Tibial nerve (tissue), 4 donors: ENCODE measurements at regions not wholly inside any gene's neighbourhood (a gene's known extent, or its start where the extent isn't known, plus 50 kb on each side); places are given as distances from the start of the nearest gene placed in this dataset.
A peak's percentile ranks its signal among the peaks of the same experiment; 100 is the strongest.

ENCODE experiments used
- DNase-seq, 2 donors: peaks; one replicate each; pipeline ENCODE4 v3.0.0-alpha.2; 2019; ENCODE audit warnings: low spot score in 2 of 2
- H3K27ac ChIP-seq, 4 donors: fragments of 200-600 bp; sonication (generic) in 3 of 4; one replicate each; pipeline ENCODE4 v1.5.1; 2017 to 2019; ENCODE audit warnings: mild to moderate bottlenecking in 1 of 4
- H3K27me3 ChIP-seq, 2 donors: fragments of 200-600 bp; sonication (generic) in 1 of 2; one replicate each; pipeline versions ENCODE4 v1.5.1 to v1.6.0; 2017 to 2019
- H3K36me3 ChIP-seq, 3 donors: fragments of 200-600 bp; sonication (generic); one replicate each; pipeline ENCODE4 v1.5.1; 2018 to 2019
- H3K4me1 ChIP-seq, 4 donors: fragments of 200-600 bp; sonication (generic) in 3 of 4; one replicate each; pipeline ENCODE4 v1.5.1; 2017 to 2019
- H3K4me3 ChIP-seq, 4 donors: fragments of 200-600 bp; sonication (generic) in 3 of 4; one replicate each; pipeline ENCODE4 v1.5.1; 2017 to 2019; ENCODE audit warnings: mild to moderate bottlenecking in 1 of 4, moderate library complexity in 1 of 4
- H3K9me3 ChIP-seq, 4 donors: fragments of 200-600 bp; sonication (generic) in 3 of 4; one replicate each; pipeline ENCODE4 v1.5.1; 2017 to 2019
- CTCF ChIP-seq, 5 experiments: fragments of 200-600 bp in 3 of 5; fragments of 450-650 bp in 2 of 5; sonication (generic) in 3 of 5; IDR thresholded peaks; one replicate each; pipeline ENCODE4 v1.5.1; 2016 to 2019; ENCODE audit warnings: antibody characterized with exemption in 5 of 5, mild to moderate bottlenecking in 3 of 5, moderate library complexity in 2 of 5
- EP300 ChIP-seq, 2 donors: sonication (generic); formaldehyde crosslinking; IDR thresholded peaks; one replicate each; pipeline ENCODE4 v1.6.1; 2017; ENCODE audit warnings: antibody characterized with exemption in 2 of 2, mild to moderate bottlenecking in 1 of 2
- POLR2A ChIP-seq, 2 donors: fragments of 450-650 bp; IDR thresholded peaks; one replicate each; pipeline ENCODE4 v1.6.1; 2017; ENCODE audit warnings: antibody characterized with exemption in 2 of 2, mild to moderate bottlenecking in 2 of 2, moderate library complexity in 2 of 2
- WGBS, 2 donors: methylation state at CpG; one replicate each; pipeline ENCODE4 v1.1.5; 2018; 5-methylcytosine and 5-hydroxymethylcytosine counted together

GRCh38 chr22:25364281-25364680 lies 144.8 kb downstream of the CRYBB2 start:
- Histone ChIP-seq H3K27me3 (no peaks in the 10 kb centered on the region), H3K36me3 (peaks cover 0 to 24% (median 0%) of the 10 kb centered on the region in 3 donors), H3K4me1 (peaks cover 0 to 27% (median 0%) of the 10 kb centered on the region in 4 donors), H3K27ac (peak overlapping the region in 1 of 4 donors; percentile 10), H3K4me3 (no peak overlapping the region), H3K9me3 (no peaks in the 10 kb centered on the region)
- 50 to 86% methylated on average over 1 of the region's 1 CpG for WGBS, 2 donors
- peak in 1 of 2 donors; percentile 4 for DNase-seq
- no peak for TF ChIP-seq POLR2A (IDR thresholded peaks at IDR 0.05)
- no peak for TF ChIP-seq EP300 (IDR thresholded peaks at IDR 0.05)
- TF ChIP-seq CTCF (IDR thresholded peaks at IDR 0.05): no peak

GRCh38 chr22:25364736-25365241 lies 145.3 kb downstream of the CRYBB2 start:
- 72 to 86% methylated on average over 11 to 13 of the region's 13 CpGs for WGBS, 2 donors
- Histone ChIP-seq H3K36me3 (peaks cover 0 to 21% (median 0%) of the 10 kb centered on the region in 3 donors), H3K27me3 (no peaks in the 10 kb centered on the region), H3K4me3 (no peak overlapping the region), H3K4me1 (peaks cover 0 to 30% (median 0%) of the 10 kb centered on the region in 4 donors), H3K27ac (peak overlapping the region in 1 of 4 donors; percentile 10), H3K9me3 (no peaks in the 10 kb centered on the region)
- DNase-seq: no peak
- no peak for TF ChIP-seq POLR2A (IDR thresholded peaks at IDR 0.05)
- no peak for TF ChIP-seq CTCF (IDR thresholded peaks at IDR 0.05)
- no peak for TF ChIP-seq EP300 (IDR thresholded peaks at IDR 0.05)

- no peak for DNase-seq
- Histone ChIP-seq H3K27me3 (no peaks in the 10 kb centered on the region), H3K36me3 (peaks cover 0 to 16% (median 0%) of the 10 kb centered on the region in 3 donors), H3K4me1 (peaks cover 0 to 30% (median 0%) of the 10 kb centered on the region in 4 donors), H3K27ac (no peak overlapping the region), H3K9me3 (no peaks in the 10 kb centered on the region), H3K4me3 (no peak overlapping the region)
- 75 to 80% methylated on average over 30 to 34 of the region's 34 CpGs for WGBS, 2 donors
- TF ChIP-seq POLR2A (IDR thresholded peaks at IDR 0.05) (no peak), CTCF (IDR thresholded peaks at IDR 0.05) (no peak), EP300 (IDR thresholded peaks at IDR 0.05) (no peak)
These were observed 146.2 kb downstream of the CRYBB2 start for GRCh38 chr22:25365491-25366261.

- peaks cover 0 to 15% (median 0%) of the 10 kb centered on the region in 3 donors for H3K36me3 ChIP-seq
- H3K27ac ChIP-seq: no peak overlapping the region
- 65 to 81% methylated on average over 2 to 7 of the region's 10 CpGs for WGBS, 2 donors
- H3K9me3 ChIP-seq: no peaks in the 10 kb centered on the region
- TF ChIP-seq EP300 (IDR thresholded peaks at IDR 0.05): no peak
- TF ChIP-seq POLR2A (IDR thresholded peaks at IDR 0.05): no peak
- no peak for TF ChIP-seq CTCF (IDR thresholded peaks at IDR 0.05)
- H3K27me3 ChIP-seq: no peaks in the 10 kb centered on the region
- H3K4me1 ChIP-seq: peaks cover 0 to 30% (median 0%) of the 10 kb centered on the region in 4 donors
- H3K4me3 ChIP-seq: no peak overlapping the region
- no peak for DNase-seq
These were observed 147.0 kb downstream of the CRYBB2 start for GRCh38 chr22:25366408-25366807.

GRCh38 chr22:25366876-25367466 lies 147.5 kb downstream of the CRYBB2 start:
- 92 to 94% methylated on average over 18 to 20 of the region's 20 CpGs for WGBS, 2 donors
- TF ChIP-seq EP300 (IDR thresholded peaks at IDR 0.05) (no peak), POLR2A (IDR thresholded peaks at IDR 0.05) (no peak), CTCF (IDR thresholded peaks at IDR 0.05) (no peak)
- Histone ChIP-seq H3K9me3 (no peaks in the 10 kb centered on the region), H3K4me1 (peaks cover 0 to 28% (median 0%) of the 10 kb centered on the region in 4 donors), H3K27ac (no peak overlapping the region), H3K27me3 (no peaks in the 10 kb centered on the region), H3K36me3 (peaks cover 0 to 18% (median 0%) of the 10 kb centered on the region in 3 donors), H3K4me3 (no peak overlapping the region)
- DNase-seq: no peak
